A673 (cell line): ENCODE measurements at regions not wholly inside any gene's neighbourhood (a gene's known extent, or its start where the extent isn't known, plus 50 kb on each side); places are given as distances from the start of the nearest gene placed in this dataset.

Experiments used
- CTCF ChIP-seq: fragments of 300-800, 200-600 bp; sonication (generic); conservative IDR thresholded peaks from 2 replicates; pipeline ENCODE4 v1.5.1; 2017; ENCODE audit warnings: low read depth, mild to moderate bottlenecking, antibody characterized with exemption, low read length, moderate library complexity, mixed read lengths
- EZH2 ChIP-seq: fragments of 200-600 bp; sonication (generic); IDR thresholded peaks from 2 replicates; pipeline ENCODE4 v1.6.1; 2017; ENCODE audit warnings: borderline replicate concordance, low read depth, mild to moderate bottlenecking, mixed read lengths, antibody characterized with exemption, low read length; ENCODE audit not compliant: poor library complexity, severe bottlenecking

DNA sequence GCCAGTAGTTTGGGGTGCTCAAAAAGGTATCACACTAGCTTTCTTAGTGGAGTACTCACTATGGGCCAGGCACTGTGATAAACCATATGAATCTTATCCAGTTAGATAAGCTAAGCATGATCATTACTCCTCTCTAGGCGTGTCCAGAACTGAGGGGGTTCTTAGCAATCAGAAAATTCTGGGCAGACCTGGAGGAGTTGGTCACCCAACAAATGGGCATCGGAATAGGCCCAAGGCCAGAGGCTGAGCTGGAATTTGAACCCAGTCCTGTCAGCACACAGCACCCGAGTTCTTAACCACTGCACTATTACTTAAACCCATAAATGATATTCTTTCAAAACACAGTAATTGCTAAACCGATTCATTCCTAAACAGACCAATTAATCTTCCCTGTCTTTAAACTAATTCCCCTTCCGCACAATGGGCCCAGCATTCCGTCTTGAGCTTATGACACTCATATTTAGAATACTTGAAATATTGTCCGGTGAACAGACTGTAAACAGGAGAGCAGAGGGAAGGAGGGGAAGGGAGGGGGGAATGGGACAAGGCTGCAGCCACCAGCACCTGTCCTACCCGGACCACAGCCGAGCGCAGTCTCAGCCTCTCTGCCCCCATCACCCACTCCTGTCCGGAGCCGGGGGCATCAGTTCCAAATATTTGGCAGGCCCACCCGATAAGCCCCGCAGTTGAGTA lies 113.0 kb upstream of the GADD45A start:
- TF ChIP-seq CTCF (no peak), EZH2 (no peak)
